Cardiac fibroblast (primary cell): ENCODE measurements at regions not wholly inside any gene's neighbourhood (a gene's known extent, or its start where the extent isn't known, plus 50 kb on each side); places are given as distances from the start of the nearest gene placed in this dataset.

Experiments used
- DNase-seq, 2 donors: peaks; one replicate each; pipeline versions ENCODE4 v3.0.0 to v3.0.0-alpha.2; 2010; ENCODE audit warnings: low read depth in 2 of 2
- H3K4me3 ChIP-seq, 2 donors: replicated peaks in 1 of 2; 1 replicate in 1 of 2; 2 replicates in 1 of 2; pipeline ENCODE4 v1.5.1; 2011; ENCODE audit warnings: low read depth in 2 of 2, low read length in 2 of 2, mild to moderate bottlenecking in 2 of 2, moderate library complexity in 1 of 2
- CTCF ChIP-seq: IDR thresholded peaks from one replicate; pipeline ENCODE4 v1.5.1; 2011; ENCODE audit warnings: low read depth, mild to moderate bottlenecking, low read length, inconsistent platforms

GRCh38 chr11:11022125-11022730 is 164.4 kb upstream of the ZBED5 start:
- DNase-seq: peak; percentile 51 to 55
- TF ChIP-seq CTCF: no peak
- H3K4me3 ChIP-seq: no peak overlapping the region

DNA sequence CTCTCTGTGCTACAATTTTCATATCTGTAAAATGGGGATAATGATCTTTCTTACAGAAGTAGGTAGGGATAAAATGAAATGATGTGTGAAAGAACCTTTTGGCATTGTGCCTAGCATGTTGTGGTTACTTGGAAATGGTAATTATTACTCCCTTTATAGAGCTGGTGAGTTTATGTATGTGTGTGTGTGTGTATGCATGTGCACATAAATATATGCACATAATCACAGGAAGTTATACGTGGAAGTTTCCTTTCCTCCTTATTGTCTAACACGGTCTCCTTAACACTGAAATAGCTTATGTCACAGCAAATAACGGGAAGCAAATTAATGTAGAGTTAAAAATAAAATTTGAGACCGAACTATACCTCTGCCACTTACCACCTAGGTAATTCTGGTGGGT is 163.7 kb upstream of the ZBED5 start:
- no peak overlapping the region for H3K4me3 ChIP-seq
- no peak for TF ChIP-seq CTCF
- DNase-seq: no peak

GRCh38 chr11:11020747-11021149 is 162.9 kb upstream of the ZBED5 start:
- DNase-seq: no peak
- no peak overlapping the region for H3K4me3 ChIP-seq
- no peak for TF ChIP-seq CTCF

GRCh38 chr11:11020219-11020726 is 162.4 kb upstream of the ZBED5 start:
- TF ChIP-seq CTCF: no peak
- no peak for DNase-seq
- H3K4me3 ChIP-seq: no peak overlapping the region

DNA sequence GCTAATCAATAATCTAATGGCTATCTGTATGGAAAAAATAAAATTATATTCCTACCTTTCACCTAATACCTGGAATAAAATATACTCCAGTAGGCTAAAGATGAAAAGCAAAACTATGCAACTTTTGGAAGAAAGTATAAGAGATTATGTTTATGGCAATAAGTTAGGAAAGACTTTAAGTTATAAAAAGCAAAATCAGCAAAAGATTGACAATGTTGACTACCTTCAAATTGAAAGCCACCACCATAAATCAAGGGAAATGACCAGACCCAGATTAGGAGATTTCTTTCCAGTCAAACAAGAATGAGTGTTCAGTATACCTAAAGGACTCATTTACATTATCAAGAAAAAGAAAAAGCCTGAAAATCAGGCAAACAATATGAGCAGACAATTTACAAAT is 159.1 kb upstream of the ZBED5 start:
- no peak for DNase-seq
- no peak overlapping the region for H3K4me3 ChIP-seq
- no peak for TF ChIP-seq CTCF

- no peak for TF ChIP-seq CTCF
- peak in 1 of 2 donors; percentile 30 for DNase-seq
- H3K4me3 ChIP-seq: no peak overlapping the region
Observed at GRCh38 chr11:11016068-11016467, 158.2 kb upstream of the ZBED5 start.

- no peak for TF ChIP-seq CTCF
- no peak overlapping the region for H3K4me3 ChIP-seq
- no peak for DNase-seq
Observed at GRCh38 chr11:11011617-11012016, 153.8 kb upstream of the ZBED5 start.
